Panc1 (cell line): ENCODE measurements at regions not wholly inside any gene's neighbourhood (a gene's known extent, or its start where the extent isn't known, plus 50 kb on each side); places are given as distances from the start of the nearest gene placed in this dataset.

Experiments used
- ATAC-seq: fragments of 200-7000 bp; cut with Tn5 transposase; 2 replicates; pipeline ENCODE4 v1.9.1; 2020; ENCODE audit warnings: mild to moderate bottlenecking, moderate library complexity
- BruUV-seq: library from RNA; stranded (reverse); fragments of 400-500 nt; replicated peaks from 2 replicates; lab custom pipeline; 2021; lab: Mats Ljungman, UMichigan
- CTCF ChIA-PET: fragments of 300-600 bp; sonication (Branson Sonifier 250); formaldehyde crosslinking; loops from one replicate; lab custom pipeline; 2022; ENCODE audit warnings: antibody characterized with exemption; lab: Charles Lee
- POLR2A ChIA-PET: fragments of 300-600 bp; sonication (Branson Sonifier 250); formaldehyde crosslinking; loops from one replicate; lab custom pipeline; 2022; ENCODE audit warnings: antibody characterized with exemption; lab: Charles Lee
- DNase-seq: peaks from one replicate; pipeline ENCODE4 v3.0.0-alpha.2; 2010; ENCODE audit warnings: low read depth, low spot score
- H3K27ac ChIP-seq: 2 replicates; pipeline ENCODE4 v1.5.1; 2011; ENCODE audit warnings: mild to moderate bottlenecking, low read length, inconsistent platforms
- H3K27me3 ChIP-seq: fragments of 200-500 bp; sonication (Bioruptor generic); 2 replicates; pipeline ENCODE4 v1.6.0; 2014; ENCODE audit warnings: low read length, inconsistent platforms; ENCODE audit not compliant: control insufficient read depth, insufficient read depth
- H3K36me3 ChIP-seq: fragments of 200-500 bp; sonication (Bioruptor generic); 2 replicates; pipeline ENCODE4 v1.5.1; 2014; ENCODE audit warnings: inconsistent platforms, mild to moderate bottlenecking, low read length, moderate library complexity; ENCODE audit not compliant: control insufficient read depth, insufficient read depth
- H3K4me1 ChIP-seq: 2 replicates; pipeline ENCODE4 v1.5.1; 2011; ENCODE audit warnings: inconsistent platforms, mild to moderate bottlenecking, low read length, moderate library complexity; ENCODE audit not compliant: control insufficient read depth, insufficient read depth
- H3K4me3 ChIP-seq, 2 experiments: 2 replicates each; pipeline ENCODE4 v1.5.1; 2011 to 2012; ENCODE audit warnings: low read depth in 2 of 2, low read length in 2 of 2, mild to moderate bottlenecking in 2 of 2, inconsistent platforms in 1 of 2, moderate library complexity in 1 of 2
- H3K9me3 ChIP-seq: fragments of 200-500 bp; sonication (Bioruptor generic); 2 replicates; pipeline ENCODE4 v1.5.1; 2014; ENCODE audit warnings: low read depth, mild to moderate bottlenecking, inconsistent platforms, low read length, moderate library complexity; ENCODE audit not compliant: control insufficient read depth, insufficient read depth
- POLR2AphosphoS5 ChIP-seq: IDR thresholded peaks from 2 replicates; pipeline ENCODE4 v1.6.1; 2012; ENCODE audit warnings: mild to moderate bottlenecking, low read depth, low read length, moderate library complexity
- SIN3A ChIP-seq: IDR thresholded peaks from 2 replicates; pipeline ENCODE4 v1.6.1; 2012; ENCODE audit warnings: low read depth, mild to moderate bottlenecking, low read length, moderate library complexity, borderline replicate concordance; ENCODE audit not compliant: insufficient read depth
- TCF7L2 ChIP-seq: IDR thresholded peaks from 2 replicates; pipeline ENCODE4 v1.6.1; 2011; ENCODE audit warnings: mild to moderate bottlenecking, low read depth, low read length, inconsistent platforms
- in situ Hi-C: cut with HindIII; loops from 2 replicates; pipeline ENCODE4 v1.10.0; 2016; ENCODE audit warnings: low sequenced_read_pairs, low pct_unique_long_range_greater_than_20kb
- intact Hi-C: fragments of 100-400 bp; cut with micrococcal nuclease; formaldehyde crosslinking; loops from one replicate; pipeline ENCODE4 v1.10.0; 2022; ENCODE audit not compliant: unreplicated experiment
- TF ChIP-seq, protein P1 (sequence below), 2 experiments: IDR thresholded peaks; 2 replicates each; pipeline ENCODE4 v1.6.1; 2011 to 2012; ENCODE audit warnings: low read depth in 2 of 2, control low read depth in 1 of 2, low read length in 1 of 2, mild to moderate bottlenecking in 1 of 2, moderate library complexity in 1 of 2; ENCODE audit not compliant: insufficient read depth in 1 of 2
- TF ChIP-seq, protein P2 (sequence below): fragments of 450-650 bp; IDR thresholded peaks from 2 replicates; pipeline ENCODE4 v1.5.1; 2017; ENCODE audit warnings: mild to moderate bottlenecking

DNA sequence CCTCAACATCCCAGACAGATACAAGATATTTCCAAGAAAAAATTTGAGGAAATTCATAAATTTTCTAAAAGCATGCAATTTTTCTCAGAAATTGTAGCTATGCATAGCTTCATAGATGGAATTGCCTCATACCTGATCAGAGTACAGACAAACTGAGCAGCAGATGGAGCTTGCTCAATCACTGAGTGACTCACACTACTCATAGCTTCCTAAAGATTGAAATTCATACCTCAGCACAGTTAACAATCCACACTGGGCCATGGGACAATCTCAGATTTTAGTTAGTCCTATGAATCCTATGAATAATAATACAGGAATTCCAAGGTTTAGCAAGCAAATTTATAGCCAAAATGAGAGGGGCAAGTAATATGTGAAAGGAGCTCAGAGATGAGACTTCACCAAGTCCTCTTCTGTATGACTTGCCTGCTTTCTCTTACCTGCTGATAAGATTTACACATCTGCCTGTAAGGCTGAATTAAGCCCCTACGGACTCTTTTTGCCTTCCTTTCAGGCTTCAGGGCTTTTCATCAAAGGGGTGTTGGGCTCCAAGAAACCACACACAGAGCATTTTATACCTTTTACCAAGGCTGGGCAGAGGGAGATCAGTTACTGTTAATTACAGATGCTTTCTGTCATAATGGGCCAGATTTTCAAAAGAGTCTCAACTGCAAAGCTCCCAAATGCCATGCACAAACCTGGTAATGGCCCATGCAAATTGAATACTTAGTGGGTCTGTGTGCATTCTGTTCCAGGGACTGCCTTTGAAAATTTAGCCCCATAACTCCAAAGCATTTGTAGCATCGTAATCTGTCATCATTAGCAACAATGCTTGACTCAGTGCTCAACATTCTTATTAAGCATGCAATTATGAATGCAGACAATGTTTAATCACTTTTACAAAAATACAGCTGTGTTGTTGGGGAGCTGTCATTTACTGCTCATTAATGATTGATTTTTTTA, 439.3 kb downstream of the DTWD2 start:
- ATAC-seq (no peak), DNase-seq (no peak)
- TF ChIP-seq, protein P1, sequence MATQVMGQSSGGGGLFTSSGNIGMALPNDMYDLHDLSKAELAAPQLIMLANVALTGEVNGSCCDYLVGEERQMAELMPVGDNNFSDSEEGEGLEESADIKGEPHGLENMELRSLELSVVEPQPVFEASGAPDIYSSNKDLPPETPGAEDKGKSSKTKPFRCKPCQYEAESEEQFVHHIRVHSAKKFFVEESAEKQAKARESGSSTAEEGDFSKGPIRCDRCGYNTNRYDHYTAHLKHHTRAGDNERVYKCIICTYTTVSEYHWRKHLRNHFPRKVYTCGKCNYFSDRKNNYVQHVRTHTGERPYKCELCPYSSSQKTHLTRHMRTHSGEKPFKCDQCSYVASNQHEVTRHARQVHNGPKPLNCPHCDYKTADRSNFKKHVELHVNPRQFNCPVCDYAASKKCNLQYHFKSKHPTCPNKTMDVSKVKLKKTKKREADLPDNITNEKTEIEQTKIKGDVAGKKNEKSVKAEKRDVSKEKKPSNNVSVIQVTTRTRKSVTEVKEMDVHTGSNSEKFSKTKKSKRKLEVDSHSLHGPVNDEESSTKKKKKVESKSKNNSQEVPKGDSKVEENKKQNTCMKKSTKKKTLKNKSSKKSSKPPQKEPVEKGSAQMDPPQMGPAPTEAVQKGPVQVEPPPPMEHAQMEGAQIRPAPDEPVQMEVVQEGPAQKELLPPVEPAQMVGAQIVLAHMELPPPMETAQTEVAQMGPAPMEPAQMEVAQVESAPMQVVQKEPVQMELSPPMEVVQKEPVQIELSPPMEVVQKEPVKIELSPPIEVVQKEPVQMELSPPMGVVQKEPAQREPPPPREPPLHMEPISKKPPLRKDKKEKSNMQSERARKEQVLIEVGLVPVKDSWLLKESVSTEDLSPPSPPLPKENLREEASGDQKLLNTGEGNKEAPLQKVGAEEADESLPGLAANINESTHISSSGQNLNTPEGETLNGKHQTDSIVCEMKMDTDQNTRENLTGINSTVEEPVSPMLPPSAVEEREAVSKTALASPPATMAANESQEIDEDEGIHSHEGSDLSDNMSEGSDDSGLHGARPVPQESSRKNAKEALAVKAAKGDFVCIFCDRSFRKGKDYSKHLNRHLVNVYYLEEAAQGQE (IDR thresholded peaks at IDR 0.05; ENCODE audit: insufficient read depth in 1 of 2, low read depth in 2 of 2, low read length in 1 of 2): no peak
- TF ChIP-seq POLR2AphosphoS5 (no peak), SIN3A (no peak), TCF7L2 (no peak)
- TF ChIP-seq, protein P2, sequence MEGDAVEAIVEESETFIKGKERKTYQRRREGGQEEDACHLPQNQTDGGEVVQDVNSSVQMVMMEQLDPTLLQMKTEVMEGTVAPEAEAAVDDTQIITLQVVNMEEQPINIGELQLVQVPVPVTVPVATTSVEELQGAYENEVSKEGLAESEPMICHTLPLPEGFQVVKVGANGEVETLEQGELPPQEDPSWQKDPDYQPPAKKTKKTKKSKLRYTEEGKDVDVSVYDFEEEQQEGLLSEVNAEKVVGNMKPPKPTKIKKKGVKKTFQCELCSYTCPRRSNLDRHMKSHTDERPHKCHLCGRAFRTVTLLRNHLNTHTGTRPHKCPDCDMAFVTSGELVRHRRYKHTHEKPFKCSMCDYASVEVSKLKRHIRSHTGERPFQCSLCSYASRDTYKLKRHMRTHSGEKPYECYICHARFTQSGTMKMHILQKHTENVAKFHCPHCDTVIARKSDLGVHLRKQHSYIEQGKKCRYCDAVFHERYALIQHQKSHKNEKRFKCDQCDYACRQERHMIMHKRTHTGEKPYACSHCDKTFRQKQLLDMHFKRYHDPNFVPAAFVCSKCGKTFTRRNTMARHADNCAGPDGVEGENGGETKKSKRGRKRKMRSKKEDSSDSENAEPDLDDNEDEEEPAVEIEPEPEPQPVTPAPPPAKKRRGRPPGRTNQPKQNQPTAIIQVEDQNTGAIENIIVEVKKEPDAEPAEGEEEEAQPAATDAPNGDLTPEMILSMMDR: no peak
- POLR2A ChIA-PET: no interaction called here
- Histone ChIP-seq H3K4me1 (no peaks in the 10 kb centered on the region), H3K27ac (no peak overlapping the region), H3K4me3 (no peak overlapping the region), H3K27me3 (no peaks in the 10 kb centered on the region), H3K36me3 (no peaks in the 10 kb centered on the region), H3K9me3 (no peaks in the 10 kb centered on the region)
- intact Hi-C loops (no loop called here), in situ Hi-C loops (no loop called here)
- no TSS peak for BruUV-seq
- CTCF ChIA-PET: no interaction called here

DNA sequence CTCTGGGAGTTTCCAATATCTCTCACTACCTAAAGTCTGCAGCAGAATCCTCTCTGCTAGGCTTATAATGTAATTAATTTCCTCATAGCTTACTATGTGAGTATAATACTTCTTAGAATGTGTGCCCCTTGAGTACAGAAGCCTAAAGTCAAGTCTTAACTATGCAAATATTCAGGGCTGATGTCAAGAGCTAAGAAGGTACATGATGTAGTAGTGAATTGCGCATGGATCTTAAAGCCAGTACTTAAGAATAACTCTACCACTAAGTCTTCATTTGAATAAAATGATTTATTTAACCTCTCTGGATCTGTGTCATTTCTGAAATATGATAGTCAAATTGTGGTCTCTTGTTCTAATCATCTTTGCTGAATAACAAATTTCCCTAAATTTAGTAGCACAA, 442.9 kb downstream of the DTWD2 start:
- H3K36me3 ChIP-seq: no peaks in the 10 kb centered on the region
- no peaks in the 10 kb centered on the region for H3K9me3 ChIP-seq
- TF ChIP-seq TCF7L2 (no peak), POLR2AphosphoS5 (no peak), SIN3A (no peak)
- TF ChIP-seq, protein P2: no peak
- TF ChIP-seq, protein P1 (IDR thresholded peaks at IDR 0.05; ENCODE audit: insufficient read depth in 1 of 2, low read depth in 2 of 2, low read length in 1 of 2): no peak
- no peak overlapping the region for H3K27ac ChIP-seq
- ATAC-seq (no peak), DNase-seq (no peak)
- intact Hi-C loops (no loop called here), in situ Hi-C loops (no loop called here)
- BruUV-seq: no TSS peak
- no peaks in the 10 kb centered on the region for H3K27me3 ChIP-seq
- no peak overlapping the region for H3K4me3 ChIP-seq
- CTCF ChIA-PET: no interaction called here
- no peaks in the 10 kb centered on the region for H3K4me1 ChIP-seq
- POLR2A ChIA-PET: no interaction called here
